ENCODE measurements at regions not wholly inside any gene's neighbourhood (a gene's known extent, or its start where the extent isn't known, plus 50 kb on each side); places are given as distances from the start of the nearest gene placed in this dataset.

- no peak for TF ChIP-seq REST (IDR thresholded peaks at IDR 0.05)
- TF ChIP-seq FOXA2 (IDR thresholded peaks at IDR 0.05), result no peak
- no peak for TF ChIP-seq FOXA1 (IDR thresholded peaks at IDR 0.05)
- TF ChIP-seq GABPA (IDR thresholded peaks at IDR 0.05 in 1 of 2, conservative IDR thresholded peaks at IDR 0.05 in 1 of 2), result no peak
- no peak for TF ChIP-seq JUND (IDR thresholded peaks at IDR 0.05)
- no peak for TF ChIP-seq TAF1 (conservative IDR thresholded peaks at IDR 0.05)
- no peak for TF ChIP-seq SP1 (IDR thresholded peaks at IDR 0.05)
Observed at GRCh38 chr12:111158992-111159391, 209.9 kb downstream of the PHETA1 start (continued).

DNA sequence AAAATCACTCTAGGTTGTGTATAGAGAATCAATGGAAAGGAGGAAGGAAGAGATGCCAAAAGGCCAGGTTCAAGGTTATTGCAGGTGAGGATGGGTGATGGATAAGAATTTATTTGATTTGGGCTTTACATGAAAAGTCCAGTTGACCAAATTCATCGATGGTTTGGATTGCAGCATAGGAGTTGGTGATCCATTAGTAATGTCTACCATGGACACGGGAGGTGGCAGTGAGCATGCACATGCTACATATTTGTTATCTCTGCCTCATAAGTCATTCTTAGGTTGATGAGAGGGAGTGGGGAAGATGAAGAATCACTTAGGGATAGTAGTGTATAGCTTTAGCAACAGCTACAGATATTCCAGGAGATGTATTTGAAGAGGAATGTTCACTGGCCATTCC lies 211.4 kb downstream of the PHETA1 start:
- 70% methylated on average over 2 of the region's 2 CpGs for WGBS
- Histone ChIP-seq H3K27me3 (ENCODE audit: control insufficient read depth in 4 of 4, insufficient read depth in 4 of 4, low read length in 3 of 4) (no peaks in the 10 kb centered on the region), H3K4me3 (ENCODE audit: low read depth in 1 of 3, low read length in 3 of 3) (no peak overlapping the region), H3K4me1 (ENCODE audit: control insufficient read depth in 4 of 4, insufficient read depth in 4 of 4, low read length in 3 of 4) (no peaks in the 10 kb centered on the region), H3K27ac (ENCODE audit: low read depth in 1 of 2, low read length in 2 of 2) (no peak overlapping the region), H3K9ac (ENCODE audit: low read depth in 1 of 2, low read length in 2 of 2) (no peak overlapping the region), H3K36me3 (ENCODE audit: control insufficient read depth in 4 of 4, insufficient read depth in 3 of 4, low read depth in 1 of 4, low read length in 3 of 4) (peaks cover 0 to 23% (median 8%) of the 10 kb centered on the region in 4 donors), H3K9me3 (ENCODE audit: control insufficient read depth in 4 of 4, low read length in 3 of 4) (no peaks in the 10 kb centered on the region)
- DNase-seq (ENCODE audit: low spot score), result no peak
- no peak for TF ChIP-seq HNF4G (IDR thresholded peaks at IDR 0.05)
- TF ChIP-seq GABPA (IDR thresholded peaks at IDR 0.05 in 1 of 2, conservative IDR thresholded peaks at IDR 0.05 in 1 of 2), result no peak
- no peak for TF ChIP-seq RXRA (IDR thresholded peaks at IDR 0.05)
- TF ChIP-seq NR2F2 (IDR thresholded peaks at IDR 0.05), result no peak
- TF ChIP-seq HNF4A (conservative IDR thresholded peaks at IDR 0.05), result no peak
- TF ChIP-seq CTCF (IDR thresholded peaks at IDR 0.05; ENCODE audit: low read depth, low read length, missing input control), result no peak
- TF ChIP-seq TAF1 (conservative IDR thresholded peaks at IDR 0.05), result no peak

- Histone ChIP-seq H3K9ac (ENCODE audit: low read depth in 1 of 2, low read length in 2 of 2) (no peak overlapping the region), H3K27me3 (ENCODE audit: control insufficient read depth in 4 of 4, insufficient read depth in 4 of 4, low read length in 3 of 4) (no peaks in the 10 kb centered on the region), H3K36me3 (ENCODE audit: control insufficient read depth in 4 of 4, insufficient read depth in 3 of 4, low read depth in 1 of 4, low read length in 3 of 4) (peaks cover 0 to 17% (median 8%) of the 10 kb centered on the region in 4 donors), H3K27ac (ENCODE audit: low read depth in 1 of 2, low read length in 2 of 2) (no peak overlapping the region), H3K4me3 (ENCODE audit: low read depth in 1 of 3, low read length in 3 of 3) (no peak overlapping the region), H3K9me3 (ENCODE audit: control insufficient read depth in 4 of 4, low read length in 3 of 4) (no peaks in the 10 kb centered on the region), H3K4me1 (ENCODE audit: control insufficient read depth in 4 of 4, insufficient read depth in 4 of 4, low read length in 3 of 4) (no peaks in the 10 kb centered on the region)
- no peak for DNase-seq (ENCODE audit: low spot score)
- 90% methylated on average over 3 of the region's 3 CpGs for WGBS
- TF ChIP-seq EGR1 (IDR thresholded peaks at IDR 0.05; ENCODE audit: low read depth in 2 of 2), result no peak
- no peak for TF ChIP-seq RXRA (IDR thresholded peaks at IDR 0.05)
- no peak for TF ChIP-seq REST (IDR thresholded peaks at IDR 0.05)
- no peak for TF ChIP-seq ATF3 (IDR thresholded peaks at IDR 0.05)
- TF ChIP-seq NR2F2 (IDR thresholded peaks at IDR 0.05), result no peak
- TF ChIP-seq FOXA2 (IDR thresholded peaks at IDR 0.05), result no peak
- TF ChIP-seq HNF4G (IDR thresholded peaks at IDR 0.05), result no peak
- no peak for TF ChIP-seq CTCF (IDR thresholded peaks at IDR 0.05; ENCODE audit: low read depth, low read length, missing input control)
- no peak for TF ChIP-seq YY1 (IDR thresholded peaks at IDR 0.05)
- TF ChIP-seq GABPA (IDR thresholded peaks at IDR 0.05 in 1 of 2, conservative IDR thresholded peaks at IDR 0.05 in 1 of 2), result no peak
- no peak for TF ChIP-seq SP1 (IDR thresholded peaks at IDR 0.05)
- no peak for TF ChIP-seq HNF4A (conservative IDR thresholded peaks at IDR 0.05)
- no peak for TF ChIP-seq FOXA1 (IDR thresholded peaks at IDR 0.05)
- TF ChIP-seq ZBTB33 (IDR thresholded peaks at IDR 0.05), result no peak
- TF ChIP-seq JUND (IDR thresholded peaks at IDR 0.05), result no peak
Observed at GRCh38 chr12:111156304-111156703, 212.6 kb downstream of the PHETA1 start.
